IPS-NIHi7 (cell line): ENCODE measurements at regions not wholly inside any gene's neighbourhood (a gene's known extent, or its start where the extent isn't known, plus 50 kb on each side); places are given as distances from the start of the nearest gene placed in this dataset.
"Not testable (repeated sequence)": the region's sequence is repeated elsewhere in the genome, so short reads cannot be mapped to it uniquely, and the experiment has no call there.

Experiments
- DNase-seq: peaks from one replicate; pipeline ENCODE4 v3.0.0; 2012; ENCODE audit warnings: mixed read lengths; ENCODE audit errors: extremely low spot score

- no peak for DNase-seq
These were observed 465.0 kb downstream of the PLOD2 start for GRCh38 chr3:145696011-145696410.

GRCh38 chr3:145698250-145698649 lies 462.7 kb downstream of the PLOD2 start:
- no peak for DNase-seq

GRCh38 chr3:145698749-145699148 lies 462.2 kb downstream of the PLOD2 start:
- no peak for DNase-seq

- DNase-seq: no peak
These were observed 457.0 kb downstream of the PLOD2 start for GRCh38 chr3:145704020-145704419.

- DNase-seq: not testable (repeated sequence)
These were observed 451.2 kb downstream of the PLOD2 start for GRCh38 chr3:145709779-145710178.

- DNase-seq: no peak
These were observed 444.5 kb downstream of the PLOD2 start for GRCh38 chr3:145716519-145716918.

- peak; percentile 12 for DNase-seq
These were observed 441.9 kb downstream of the PLOD2 start for GRCh38 chr3:145719114-145719513.

GRCh38 chr3:145721273-145721805 lies 439.6 kb downstream of the PLOD2 start:
- DNase-seq: no peak

- DNase-seq: no peak
These were observed 439.2 kb downstream of the PLOD2 start for GRCh38 chr3:145721815-145722214.

GRCh38 chr3:145727476-145727875 lies 433.5 kb downstream of the PLOD2 start:
- DNase-seq: no peak

GRCh38 chr3:145735631-145736030 lies 425.4 kb downstream of the PLOD2 start:
- no peak for DNase-seq

- DNase-seq: no peak
These were observed 423.0 kb downstream of the PLOD2 start for GRCh38 chr3:145737952-145738351.

- no peak for DNase-seq
These were observed 421.1 kb downstream of the PLOD2 start for GRCh38 chr3:145739926-145740325.

- DNase-seq: no peak
These were observed 410.3 kb downstream of the PLOD2 start for GRCh38 chr3:145750657-145751056.

GRCh38 chr3:145752576-145752975 lies 408.4 kb downstream of the PLOD2 start:
- no peak for DNase-seq

- DNase-seq: no peak
These were observed 406.2 kb downstream of the PLOD2 start for GRCh38 chr3:145754605-145755289.

- no peak for DNase-seq
These were observed 400.9 kb downstream of the PLOD2 start for GRCh38 chr3:145760036-145760435.

- no peak for DNase-seq
These were observed 393.1 kb downstream of the PLOD2 start for GRCh38 chr3:145767909-145768308.

GRCh38 chr3:145776782-145777408 lies 384.1 kb downstream of the PLOD2 start:
- DNase-seq: peak; percentile 59

GRCh38 chr3:145780301-145780700 lies 380.7 kb downstream of the PLOD2 start:
- no peak for DNase-seq

- no peak for DNase-seq
These were observed 375.3 kb downstream of the PLOD2 start for GRCh38 chr3:145785668-145786067.

- DNase-seq: no peak
These were observed 363.0 kb downstream of the PLOD2 start for GRCh38 chr3:145798007-145798406.
